NT2/D1 (cell line): ENCODE measurements at regions not wholly inside any gene's neighbourhood (a gene's known extent, or its start where the extent isn't known, plus 50 kb on each side); places are given as distances from the start of the nearest gene placed in this dataset.

Experiments used
- DNase-seq: peaks from one replicate; pipeline ENCODE4 v3.0.0-alpha.2; 2011; ENCODE audit warnings: low read depth, low spot score
- H3K27me3 ChIP-seq: 2 replicates; pipeline ENCODE4 v1.6.0; 2011; ENCODE audit warnings: mild to moderate bottlenecking; ENCODE audit not compliant: insufficient read length, insufficient read depth
- H3K36me3 ChIP-seq: 2 replicates; pipeline ENCODE4 v1.6.1; 2011; ENCODE audit warnings: mild to moderate bottlenecking, low read length, mixed read lengths; ENCODE audit not compliant: insufficient read depth, insufficient read length
- H3K4me1 ChIP-seq: 2 replicates; pipeline ENCODE4 v1.5.1; 2011; ENCODE audit not compliant: insufficient read depth, insufficient read length
- H3K4me3 ChIP-seq: 2 replicates; pipeline ENCODE4 v1.5.1; 2011; ENCODE audit warnings: low read depth; ENCODE audit not compliant: insufficient read length
- H3K9ac ChIP-seq: 2 replicates; pipeline ENCODE4 v1.6.0; 2011; ENCODE audit warnings: low read depth; ENCODE audit not compliant: insufficient read length
- H3K9me3 ChIP-seq: 2 replicates; pipeline ENCODE4 v1.5.1; 2011; ENCODE audit warnings: mild to moderate bottlenecking, low read length; ENCODE audit not compliant: insufficient read depth
- SUZ12 ChIP-seq: IDR thresholded peaks from 2 replicates; pipeline ENCODE4 v1.6.1; 2011; ENCODE audit not compliant: insufficient read length, insufficient read depth; ENCODE audit errors: extremely low read depth
- YY1 ChIP-seq: IDR thresholded peaks from 2 replicates; pipeline ENCODE4 v1.6.1; 2011; ENCODE audit not compliant: insufficient read length, insufficient read depth
- ZNF274 ChIP-seq: IDR thresholded peaks from 2 replicates; pipeline ENCODE4 v1.6.1; 2011; ENCODE audit warnings: mild to moderate bottlenecking, low read depth, low read length

DNA sequence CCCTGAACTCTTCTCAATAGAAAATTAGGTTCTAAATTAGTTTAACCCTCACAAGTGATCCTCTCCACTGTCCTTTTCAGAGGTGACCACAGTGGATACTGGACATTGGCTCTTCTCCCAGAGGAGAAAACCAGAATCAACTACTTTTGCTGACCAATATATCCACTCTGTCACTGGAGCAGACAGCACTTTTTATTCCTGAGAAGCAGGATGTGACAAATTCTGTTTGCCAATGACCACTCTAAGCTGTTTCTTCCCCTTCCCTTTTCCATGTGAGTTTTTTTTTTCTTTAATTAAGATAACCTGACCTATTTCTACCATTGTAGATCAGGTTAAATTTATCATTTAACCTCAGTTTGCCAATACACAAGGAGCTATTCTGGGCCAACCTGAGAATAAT lies 79.7 kb upstream of the ZNF280D start:
- peaks cover 10% of the 10 kb centered on the region for H3K9me3 ChIP-seq
- no peak for DNase-seq
- TF ChIP-seq ZNF274 (no peak), YY1 (no peak)
- no peaks in the 10 kb centered on the region for H3K27me3 ChIP-seq
- no peak overlapping the region for H3K4me3 ChIP-seq
- no peaks in the 10 kb centered on the region for H3K36me3 ChIP-seq
- H3K4me1 ChIP-seq: no peaks in the 10 kb centered on the region
- H3K9ac ChIP-seq: no peak overlapping the region

DNA sequence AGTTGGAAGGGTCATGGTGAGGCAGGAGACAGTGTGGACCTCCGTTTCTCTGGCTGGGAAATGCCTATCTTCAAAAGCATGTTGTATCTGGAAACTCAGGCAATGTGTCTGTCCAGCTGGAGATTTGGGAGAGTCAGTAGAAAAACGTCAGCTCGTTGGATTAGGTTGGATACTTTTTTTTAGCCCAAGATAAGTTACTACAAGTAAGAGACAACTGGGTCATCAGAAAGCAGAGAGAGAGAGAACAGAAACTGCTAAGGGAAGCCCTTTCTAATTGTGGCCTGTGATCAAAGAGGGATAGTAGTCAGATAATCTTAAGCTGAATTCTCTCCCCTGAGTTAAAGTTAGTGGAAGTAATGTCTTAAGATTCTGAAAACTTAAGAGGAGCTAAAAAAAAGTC lies 78.9 kb upstream of the ZNF280D start:
- no peak overlapping the region for H3K4me3 ChIP-seq
- H3K9me3 ChIP-seq: peaks cover 18% of the 10 kb centered on the region
- TF ChIP-seq SUZ12 (no peak), YY1 (no peak), ZNF274 (no peak)
- H3K4me1 ChIP-seq: no peaks in the 10 kb centered on the region
- no peak overlapping the region for H3K9ac ChIP-seq
- no peaks in the 10 kb centered on the region for H3K36me3 ChIP-seq
- H3K27me3 ChIP-seq: no peaks in the 10 kb centered on the region
- no peak for DNase-seq

DNA sequence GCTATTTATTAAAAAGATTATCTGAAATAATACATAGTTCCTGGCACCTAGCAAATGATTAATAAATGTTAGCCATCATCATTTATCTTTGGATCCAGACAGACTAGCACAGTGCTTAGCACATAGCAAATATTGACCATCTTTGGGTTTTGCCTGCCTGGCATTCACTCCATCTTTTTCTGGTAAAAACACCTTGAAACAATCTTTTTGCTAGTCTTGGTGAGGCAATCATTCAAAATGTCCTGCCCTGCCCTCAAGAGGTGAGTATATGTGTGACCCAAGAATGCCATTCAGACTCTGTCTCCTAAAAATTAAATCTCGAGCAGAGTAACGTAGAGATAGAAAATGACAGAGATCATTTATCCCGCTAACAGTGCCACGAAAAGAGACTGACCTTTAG lies 78.3 kb upstream of the ZNF280D start:
- H3K9ac ChIP-seq: no peak overlapping the region
- DNase-seq: no peak
- no peaks in the 10 kb centered on the region for H3K4me1 ChIP-seq
- no peak for TF ChIP-seq ZNF274
- TF ChIP-seq YY1: no peak
- TF ChIP-seq SUZ12: no peak
- no peak overlapping the region for H3K4me3 ChIP-seq
- no peaks in the 10 kb centered on the region for H3K27me3 ChIP-seq
- no peaks in the 10 kb centered on the region for H3K36me3 ChIP-seq
- peaks cover 21% of the 10 kb centered on the region for H3K9me3 ChIP-seq

DNA sequence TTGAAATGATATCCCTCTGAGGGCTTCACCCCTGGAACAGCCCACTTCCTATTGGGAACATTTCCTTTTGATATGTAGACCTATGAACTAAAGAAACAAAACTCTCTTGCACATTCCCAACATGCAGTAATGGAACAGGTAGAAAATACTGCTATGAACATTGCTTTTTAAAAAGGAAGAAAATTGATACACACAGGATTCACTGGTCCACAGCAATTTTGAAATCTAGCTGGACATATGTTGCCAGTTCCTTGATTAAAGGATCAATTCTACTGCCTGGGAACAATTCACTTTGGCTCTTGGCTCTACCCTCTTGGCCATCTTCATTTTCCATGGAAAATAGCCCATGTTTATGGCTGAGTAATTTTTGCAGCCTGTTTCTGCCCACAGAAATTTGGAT lies 74.9 kb upstream of the ZNF280D start:
- H3K36me3 ChIP-seq: no peaks in the 10 kb centered on the region
- TF ChIP-seq ZNF274: no peak
- no peak for TF ChIP-seq SUZ12
- DNase-seq: no peak

DNA sequence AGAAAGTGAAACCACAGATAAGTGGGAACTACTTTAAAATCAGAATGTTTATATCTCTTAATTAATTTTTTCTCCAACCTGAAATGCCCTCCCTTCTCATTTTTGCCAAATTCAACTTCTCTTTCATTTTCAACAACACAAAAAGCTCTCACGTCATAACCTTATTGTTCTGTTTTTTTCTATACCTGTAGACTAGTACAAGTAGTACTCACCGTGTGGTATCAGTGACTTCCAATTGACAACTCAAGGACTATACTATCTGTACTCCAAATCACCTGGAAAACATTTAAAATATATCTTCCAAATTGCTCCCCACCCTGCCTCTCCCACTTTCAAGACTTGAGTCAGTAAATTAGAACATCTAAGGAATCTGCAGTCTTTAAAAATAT lies 72.8 kb upstream of the ZNF280D start:
- DNase-seq: no peak
- no peaks in the 10 kb centered on the region for H3K36me3 ChIP-seq
- TF ChIP-seq ZNF274 (no peak), SUZ12 (no peak), YY1 (no peak)
- peaks cover 21% of the 10 kb centered on the region for H3K9me3 ChIP-seq
- H3K9ac ChIP-seq: no peak overlapping the region
- no peak overlapping the region for H3K4me3 ChIP-seq
- H3K4me1 ChIP-seq: no peaks in the 10 kb centered on the region
- no peaks in the 10 kb centered on the region for H3K27me3 ChIP-seq

More for the DNA sequence above, 74.9 kb upstream of the ZNF280D start:
- no peak overlapping the region for H3K4me3 ChIP-seq
- peaks cover 21% of the 10 kb centered on the region for H3K9me3 ChIP-seq
- no peak overlapping the region for H3K9ac ChIP-seq
- H3K27me3 ChIP-seq: no peaks in the 10 kb centered on the region
- no peaks in the 10 kb centered on the region for H3K4me1 ChIP-seq

DNA sequence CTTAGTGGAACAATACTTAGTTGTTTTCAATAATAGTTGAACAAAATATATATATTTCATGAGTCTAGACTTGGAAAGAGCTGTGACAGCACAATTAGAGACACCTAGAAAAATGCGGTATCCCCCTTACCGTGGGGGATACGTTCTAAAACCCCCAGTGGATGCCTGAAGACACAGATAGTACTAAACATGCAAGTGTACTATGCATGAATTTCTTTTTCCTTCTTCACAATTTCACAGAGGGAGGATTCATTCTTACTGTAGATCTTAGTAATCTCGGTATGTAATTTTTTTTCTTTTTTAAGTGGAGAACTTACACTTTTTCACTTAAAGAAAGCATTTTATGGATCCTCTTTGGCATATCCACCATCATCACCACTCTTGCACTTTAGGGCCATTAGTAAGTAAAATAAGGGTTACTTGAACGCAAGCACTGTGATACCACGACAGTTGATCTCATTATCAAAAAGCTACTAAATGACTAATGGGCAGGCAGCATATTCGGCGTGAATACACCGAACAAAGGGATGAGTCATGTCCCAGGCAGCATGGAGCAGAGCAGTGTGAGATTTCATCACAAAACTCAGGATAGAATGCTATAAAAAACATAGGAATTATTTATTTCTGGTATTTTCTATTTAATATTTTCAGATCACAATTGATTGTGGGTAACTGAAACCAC lies 72.3 kb upstream of the ZNF280D start:
- no peaks in the 10 kb centered on the region for H3K4me1 ChIP-seq
- no peaks in the 10 kb centered on the region for H3K36me3 ChIP-seq
- TF ChIP-seq SUZ12 (no peak), YY1 (no peak), ZNF274 (no peak)
- H3K4me3 ChIP-seq: no peak overlapping the region
- no peaks in the 10 kb centered on the region for H3K27me3 ChIP-seq
- no peak overlapping the region for H3K9ac ChIP-seq
- peaks cover 21% of the 10 kb centered on the region for H3K9me3 ChIP-seq
- DNase-seq: no peak

DNA sequence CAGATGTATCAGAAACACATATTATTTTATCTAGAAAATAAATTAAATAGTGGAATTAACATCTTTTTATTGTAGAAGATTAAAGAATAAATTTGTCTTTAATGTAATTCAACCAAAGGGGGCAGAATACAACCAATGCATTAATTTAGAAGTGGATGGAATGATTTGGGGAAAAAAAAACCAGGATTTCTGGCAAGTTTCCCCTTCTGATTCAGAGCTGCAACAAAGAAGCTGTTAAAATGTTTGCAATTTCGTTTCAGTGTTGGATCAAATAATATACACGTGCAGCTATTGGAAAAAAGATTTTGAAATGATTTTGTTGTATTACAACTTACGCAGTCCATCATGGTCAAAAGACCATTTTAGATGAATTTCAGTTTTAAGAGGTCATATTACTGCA lies 71.6 kb upstream of the ZNF280D start:
- no peak overlapping the region for H3K9ac ChIP-seq
- DNase-seq: no peak
- H3K27me3 ChIP-seq: no peaks in the 10 kb centered on the region
- no peaks in the 10 kb centered on the region for H3K36me3 ChIP-seq
- no peak overlapping the region for H3K4me3 ChIP-seq
- H3K9me3 ChIP-seq: peaks cover 21% of the 10 kb centered on the region
- no peaks in the 10 kb centered on the region for H3K4me1 ChIP-seq
- TF ChIP-seq ZNF274 (no peak), SUZ12 (no peak), YY1 (no peak)
